Adipocyte (in vitro differentiated cells): ENCODE measurements at regions not wholly inside any gene's neighbourhood (a gene's known extent, or its start where the extent isn't known, plus 50 kb on each side); places are given as distances from the start of the nearest gene placed in this dataset.
A peak's percentile ranks its signal among the peaks of the same experiment; 100 is the strongest.
"Not testable (repeated sequence)": the region's sequence is repeated elsewhere in the genome, so short reads cannot be mapped to it uniquely, and the experiment has no call there.

Experiments
- DNase-seq: peaks from one replicate; pipeline ENCODE4 v3.0.0-alpha.2; 2015; ENCODE audit warnings: low read depth
- H3K27me3 ChIP-seq: replicated peaks from 2 replicates; pipeline ENCODE4 v1.7.0; 2013; ENCODE audit warnings: mild to moderate bottlenecking, low read length, moderate library complexity; ENCODE audit not compliant: control insufficient read depth, insufficient read depth
- H3K36me3 ChIP-seq: 2 replicates; pipeline ENCODE4 v1.7.0; 2013; ENCODE audit warnings: low read length, mild to moderate bottlenecking, moderate library complexity; ENCODE audit not compliant: control insufficient read depth, insufficient read depth, severe bottlenecking
- H3K4me1 ChIP-seq: 2 replicates; pipeline ENCODE4 v1.7.0; 2013; ENCODE audit warnings: mild to moderate bottlenecking, low read length, moderate library complexity; ENCODE audit not compliant: control insufficient read depth, insufficient read depth
- H3K4me3 ChIP-seq: 2 replicates; pipeline ENCODE4 v1.7.0; 2013; ENCODE audit warnings: mild to moderate bottlenecking, low read length, moderate library complexity
- H3K9ac ChIP-seq: 2 replicates; pipeline ENCODE4 v1.7.0; 2013; ENCODE audit warnings: mild to moderate bottlenecking, low read length, moderate library complexity
- H3K9me3 ChIP-seq: 2 replicates; pipeline ENCODE4 v1.7.0; 2013; ENCODE audit warnings: mild to moderate bottlenecking, low read length, moderate library complexity; ENCODE audit not compliant: control insufficient read depth

GRCh38 chr3:170814822-170815221, 55.2 kb downstream of the RPL22L1 start:
- Histone ChIP-seq H3K9ac (no peak overlapping the region), H3K36me3 (no peaks in the 10 kb centered on the region), H3K4me1 (peaks cover 19% of the 10 kb centered on the region)

DNA sequence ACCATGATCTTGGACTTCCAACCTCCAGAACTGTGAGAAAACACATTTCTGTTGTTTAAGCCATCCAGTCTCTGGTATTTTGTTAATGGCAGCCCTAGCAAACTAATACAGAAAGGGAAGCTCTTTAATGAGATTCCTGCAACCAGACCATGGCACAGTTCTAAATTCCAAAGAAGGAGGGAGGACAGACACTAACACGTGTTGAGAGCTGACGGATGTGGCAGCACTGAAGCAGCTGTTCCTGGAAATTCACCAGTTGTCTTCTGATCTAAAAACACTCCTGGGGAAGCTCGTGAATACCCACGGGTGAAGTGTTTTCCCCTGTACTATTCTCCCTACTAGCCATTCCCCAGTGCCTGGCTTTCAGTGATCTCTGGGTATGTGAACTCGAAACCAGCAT, 56.7 kb downstream of the RPL22L1 start:
- Histone ChIP-seq H3K9ac (no peak overlapping the region), H3K9me3 (no peaks in the 10 kb centered on the region), H3K27me3 (no peaks in the 10 kb centered on the region), H3K4me1 (peaks cover 25% of the 10 kb centered on the region), H3K36me3 (no peaks in the 10 kb centered on the region), H3K4me3 (no peak overlapping the region)
- no peak for DNase-seq

More at GRCh38 chr3:170814822-170815221, 55.2 kb downstream of the RPL22L1 start:
- Histone ChIP-seq H3K4me3 (no peak overlapping the region), H3K27me3 (no peaks in the 10 kb centered on the region), H3K9me3 (no peaks in the 10 kb centered on the region)
- DNase-seq, result no peak

GRCh38 chr3:170811928-170812591, 57.9 kb downstream of the RPL22L1 start:
- Histone ChIP-seq H3K4me1 (peaks cover 25% of the 10 kb centered on the region), H3K4me3 (no peak overlapping the region)
- DNase-seq, result peak; percentile 93

GRCh38 chr3:170811515-170811914, 58.5 kb downstream of the RPL22L1 start:
- peak; percentile 73 for DNase-seq
- Histone ChIP-seq H3K4me1 (peaks cover 25% of the 10 kb centered on the region), H3K9me3 (no peaks in the 10 kb centered on the region), H3K27me3 (no peaks in the 10 kb centered on the region), H3K36me3 (no peaks in the 10 kb centered on the region), H3K9ac (peak overlapping the region; percentile 24), H3K4me3 (no peak overlapping the region)

More at GRCh38 chr3:170811928-170812591, 57.9 kb downstream of the RPL22L1 start:
- no peaks in the 10 kb centered on the region for H3K36me3 ChIP-seq
- H3K27me3 ChIP-seq, result no peaks in the 10 kb centered on the region
- no peaks in the 10 kb centered on the region for H3K9me3 ChIP-seq
- peak overlapping the region; percentile 48 for H3K9ac ChIP-seq

DNA sequence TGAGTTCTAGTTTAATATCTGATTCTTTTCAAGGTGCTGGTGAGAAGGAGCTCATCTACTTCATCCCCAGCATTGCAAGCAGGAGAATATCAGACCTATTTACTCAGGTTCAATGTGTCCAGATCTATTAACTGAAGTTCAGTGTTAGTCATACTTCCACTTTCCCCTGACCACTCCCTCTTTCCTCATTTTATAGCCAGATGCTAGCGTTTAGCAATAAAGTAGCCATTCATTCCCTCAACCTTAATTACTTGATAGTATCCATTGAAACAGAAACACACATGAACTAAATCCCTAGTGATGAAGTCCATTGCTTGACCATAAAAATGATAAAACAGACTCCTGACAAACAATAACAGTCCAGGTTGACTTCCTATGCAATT, 60.0 kb downstream of the RPL22L1 start:
- peak; percentile 79 for DNase-seq
- H3K4me1 ChIP-seq, result peaks cover 25% of the 10 kb centered on the region
- H3K9ac ChIP-seq, result peak overlapping the region; percentile 32
- H3K27me3 ChIP-seq, result no peaks in the 10 kb centered on the region
- H3K4me3 ChIP-seq, result no peak overlapping the region
- H3K9me3 ChIP-seq, result no peaks in the 10 kb centered on the region
- H3K36me3 ChIP-seq, result no peaks in the 10 kb centered on the region

- Histone ChIP-seq H3K9ac (peak overlapping the region; percentile 32), H3K36me3 (no peaks in the 10 kb centered on the region), H3K27me3 (no peaks in the 10 kb centered on the region), H3K9me3 (no peaks in the 10 kb centered on the region), H3K4me1 (peaks cover 25% of the 10 kb centered on the region), H3K4me3 (no peak overlapping the region)
- peak; percentile 87 for DNase-seq
Observed at GRCh38 chr3:170809007-170809974, 60.7 kb downstream of the RPL22L1 start.

GRCh38 chr3:170808041-170808440, 62.0 kb downstream of the RPL22L1 start:
- H3K36me3 ChIP-seq, result no peaks in the 10 kb centered on the region
- no peak for DNase-seq
- H3K9me3 ChIP-seq, result no peaks in the 10 kb centered on the region
- peaks cover 31% of the 10 kb centered on the region for H3K4me1 ChIP-seq
- no peak overlapping the region for H3K9ac ChIP-seq
- H3K27me3 ChIP-seq, result no peaks in the 10 kb centered on the region
- H3K4me3 ChIP-seq, result no peak overlapping the region

DNA sequence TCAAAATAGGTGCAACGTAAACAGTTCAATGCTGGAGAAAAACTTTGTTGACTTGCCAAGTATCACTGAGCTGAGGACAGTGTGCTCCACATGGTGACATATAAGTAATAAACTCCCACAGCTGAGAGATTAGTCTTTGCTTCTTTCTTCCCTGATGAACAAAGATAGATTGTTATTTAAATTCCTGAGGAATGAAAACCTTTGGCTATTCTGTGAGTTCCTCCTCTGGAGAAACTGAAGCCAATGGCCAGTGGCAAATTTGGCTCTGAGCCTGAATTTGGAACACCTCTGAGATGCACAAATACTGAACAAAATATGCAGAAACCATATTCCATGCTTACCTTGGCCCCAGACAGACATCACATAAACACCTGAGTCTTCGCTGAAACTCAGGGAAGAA, 63.3 kb downstream of the RPL22L1 start:
- peaks cover 31% of the 10 kb centered on the region for H3K4me1 ChIP-seq
- H3K36me3 ChIP-seq, result no peaks in the 10 kb centered on the region
- H3K27me3 ChIP-seq, result no peaks in the 10 kb centered on the region
- DNase-seq, result no peak
- H3K9me3 ChIP-seq, result no peaks in the 10 kb centered on the region
- H3K9ac ChIP-seq, result no peak overlapping the region
- H3K4me3 ChIP-seq, result no peak overlapping the region

- H3K4me3 ChIP-seq, result no peak overlapping the region
- H3K27me3 ChIP-seq, result no peaks in the 10 kb centered on the region
- H3K36me3 ChIP-seq, result no peaks in the 10 kb centered on the region
- no peak for DNase-seq
- no peaks in the 10 kb centered on the region for H3K9me3 ChIP-seq
- H3K9ac ChIP-seq, result no peak overlapping the region
- peaks cover 31% of the 10 kb centered on the region for H3K4me1 ChIP-seq
Observed at GRCh38 chr3:170806141-170806540, 63.9 kb downstream of the RPL22L1 start.

DNA sequence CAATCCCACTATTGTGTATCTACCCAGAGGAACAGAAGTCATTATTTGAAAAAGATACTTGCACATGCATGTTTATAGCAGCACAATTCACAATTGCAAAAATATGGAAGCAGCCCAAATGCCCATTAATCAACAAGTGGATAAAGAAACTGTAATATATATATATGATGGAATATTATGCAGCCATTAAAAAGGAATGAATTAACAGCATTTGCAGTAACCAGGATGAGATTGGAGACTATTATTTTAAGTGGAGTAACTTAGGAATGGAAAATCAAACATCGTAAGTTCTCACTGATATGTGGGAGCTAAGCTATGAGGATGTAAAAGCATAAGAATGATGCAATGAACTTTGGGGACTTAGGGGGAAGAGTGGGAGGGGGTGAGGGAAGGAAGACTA, 64.7 kb downstream of the RPL22L1 start:
- H3K9ac ChIP-seq, H3K4me3 ChIP-seq, H3K27me3 ChIP-seq, DNase-seq, H3K9me3 ChIP-seq, H3K36me3 ChIP-seq: not testable (repeated sequence)
- peaks cover 31% of the 10 kb centered on the region for H3K4me1 ChIP-seq

DNA sequence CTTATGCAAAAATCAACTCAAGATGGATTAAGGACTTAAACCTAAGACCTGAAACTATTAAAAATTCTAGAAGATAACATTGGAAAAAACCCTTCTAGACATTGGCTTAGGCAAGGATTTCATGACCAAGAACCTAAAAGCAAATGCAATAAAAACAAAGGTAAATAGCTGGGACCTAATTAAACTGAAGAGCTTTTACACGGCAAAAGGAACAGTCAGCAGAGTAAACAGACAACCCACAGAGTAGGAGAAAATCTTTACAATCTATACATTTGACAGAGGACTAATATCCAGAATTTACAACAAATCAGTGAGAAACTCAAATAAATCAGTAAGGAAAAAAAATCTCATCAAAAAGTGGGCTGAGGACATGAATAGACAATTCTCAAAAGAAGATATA, 65.4 kb downstream of the RPL22L1 start:
- H3K27me3 ChIP-seq, DNase-seq, H3K9me3 ChIP-seq, H3K4me3 ChIP-seq, H3K36me3 ChIP-seq, H3K9ac ChIP-seq: not testable (repeated sequence)
- peaks cover 24% of the 10 kb centered on the region for H3K4me1 ChIP-seq
